ENCODE measurements at regions not wholly inside any gene's neighbourhood (a gene's known extent, or its start where the extent isn't known, plus 50 kb on each side); places are given as distances from the start of the nearest gene placed in this dataset.
A peak's percentile ranks its signal among the peaks of the same experiment; 100 is the strongest.
"Not testable (repeated sequence)": the region's sequence is repeated elsewhere in the genome, so short reads cannot be mapped to it uniquely, and the experiment has no call there.

GRCh38 chr5:106784846-106785245, 885.9 kb downstream of the EFNA5 start:
- no peak for TF ChIP-seq CTCF (IDR thresholded peaks at IDR 0.05)
- TF ChIP-seq POLR2A (IDR thresholded peaks at IDR 0.05) = no peak
- TF ChIP-seq EP300 (IDR thresholded peaks at IDR 0.05) = no peak
- no peak for TF ChIP-seq POLR2AphosphoS5 (IDR thresholded peaks at IDR 0.05)
- Histone ChIP-seq H3K4me3 (no peak overlapping the region), H3K9me3 (no peaks in the 10 kb centered on the region), H3K4me1 (no peaks in the 10 kb centered on the region), H3K27ac (no peak overlapping the region), H3K27me3 (no peaks in the 10 kb centered on the region), H3K36me3 (no peaks in the 10 kb centered on the region)
- no peak for ATAC-seq (ENCODE audit: low FRiP score in 2 of 2)
- 90 to 95% methylated on average over 1 of the region's 1 CpG for WGBS, 2 donors
- DNase-seq = no peak

- no peak overlapping the region for H3K4me3 ChIP-seq
- no peaks in the 10 kb centered on the region for H3K27me3 ChIP-seq
- H3K36me3 ChIP-seq = no peaks in the 10 kb centered on the region
- H3K4me1 ChIP-seq = no peaks in the 10 kb centered on the region
- ATAC-seq (ENCODE audit: low FRiP score in 2 of 2) = peak in 1 of 2 donors; percentile 26
- TF ChIP-seq EP300 (IDR thresholded peaks at IDR 0.05) (no peak), POLR2A (IDR thresholded peaks at IDR 0.05) (no peak), POLR2AphosphoS5 (IDR thresholded peaks at IDR 0.05) (no peak), CTCF (IDR thresholded peaks at IDR 0.05) (no peak)
- no peak overlapping the region for H3K27ac ChIP-seq
- no peaks in the 10 kb centered on the region for H3K9me3 ChIP-seq
- 87 to 95% methylated on average over 2 of the region's 2 CpGs for WGBS, 2 donors
- DNase-seq = no peak
Measured at GRCh38 chr5:106780355-106780754, 890.4 kb downstream of the EFNA5 start.

GRCh38 chr5:106776515-106776914, 894.2 kb downstream of the EFNA5 start:
- H3K36me3 ChIP-seq; H3K27me3 ChIP-seq; ATAC-seq (ENCODE audit: low FRiP score in 2 of 2); H3K9me3 ChIP-seq; H3K27ac ChIP-seq; H3K4me3 ChIP-seq; H3K4me1 ChIP-seq: not testable (repeated sequence)
- WGBS, 2 donors = 80 to 81% methylated on average over 5 to 6 of the region's 6 CpGs
- DNase-seq = peak in 1 of 2 donors; percentile 13

GRCh38 chr5:106768392-106768791, 902.3 kb downstream of the EFNA5 start:
- H3K36me3 ChIP-seq = no peaks in the 10 kb centered on the region
- no peaks in the 10 kb centered on the region for H3K27me3 ChIP-seq
- ATAC-seq (ENCODE audit: low FRiP score in 2 of 2) (no peak), DNase-seq (no peak)
- no peaks in the 10 kb centered on the region for H3K9me3 ChIP-seq
- H3K4me1 ChIP-seq = no peaks in the 10 kb centered on the region
- TF ChIP-seq CTCF (IDR thresholded peaks at IDR 0.05) (no peak), POLR2AphosphoS5 (IDR thresholded peaks at IDR 0.05) (no peak), EP300 (IDR thresholded peaks at IDR 0.05) (no peak)
- H3K4me3 ChIP-seq = no peak overlapping the region
- 76 to 85% methylated on average over 4 of the region's 4 CpGs for WGBS, 2 donors
- no peak overlapping the region for H3K27ac ChIP-seq

GRCh38 chr5:106766916-106767315, 903.8 kb downstream of the EFNA5 start:
- ATAC-seq (ENCODE audit: low FRiP score in 2 of 2) (no peak), DNase-seq (no peak)
- WGBS, 2 donors = 89 to 97% methylated on average over 2 of the region's 2 CpGs
- TF ChIP-seq CTCF (IDR thresholded peaks at IDR 0.05) (no peak), POLR2A (IDR thresholded peaks at IDR 0.05) (no peak), POLR2AphosphoS5 (IDR thresholded peaks at IDR 0.05) (no peak), EP300 (IDR thresholded peaks at IDR 0.05) (no peak)
- Histone ChIP-seq H3K27me3 (no peaks in the 10 kb centered on the region), H3K27ac (no peak overlapping the region), H3K36me3 (no peaks in the 10 kb centered on the region), H3K9me3 (no peaks in the 10 kb centered on the region), H3K4me1 (no peaks in the 10 kb centered on the region), H3K4me3 (no peak overlapping the region)
